IgD-negative memory B cell (primary cell): ENCODE measurements at regions not wholly inside any gene's neighbourhood (a gene's known extent, or its start where the extent isn't known, plus 50 kb on each side); places are given as distances from the start of the nearest gene placed in this dataset.

Experiments used
- H3K27ac Mint-ChIP-seq, 3 donors: one replicate each; pipeline ENCODE4 v1.8.0; 2020 to 2022; ENCODE audit warnings: mild to moderate bottlenecking in 3 of 3, mixed read lengths in 3 of 3, moderate library complexity in 1 of 3
- H3K27me3 Mint-ChIP-seq: one replicate; pipeline ENCODE4 v1.8.0; 2021; ENCODE audit warnings: mixed read lengths
- H3K36me3 Mint-ChIP-seq: one replicate; pipeline ENCODE4 v1.8.0; 2020; ENCODE audit warnings: mild to moderate bottlenecking, mixed read lengths
- H3K4me1 Mint-ChIP-seq, 3 donors: one replicate each; pipeline ENCODE4 v1.8.0; 2020 to 2022; ENCODE audit warnings: mixed read lengths in 3 of 3, mild to moderate bottlenecking in 1 of 3
- H3K4me3 Mint-ChIP-seq, 4 donors: one replicate each; pipeline ENCODE4 v1.8.0; 2020 to 2022; ENCODE audit warnings: mild to moderate bottlenecking in 4 of 4, mixed read lengths in 4 of 4, moderate library complexity in 3 of 4
- H3K9me3 Mint-ChIP-seq, 3 donors: one replicate each; pipeline ENCODE4 v1.8.0; 2020 to 2021; ENCODE audit warnings: mixed read lengths in 3 of 3, mild to moderate bottlenecking in 1 of 3

GRCh38 chr2:118723394-118723793 lies 124.1 kb downstream of the EN1 start:
- Mint-ChIP-seq H3K9me3 (peaks cover 0 to 15% (median 2%) of the 10 kb centered on the region in 3 donors), H3K4me1 (no peaks in the 10 kb centered on the region), H3K27ac (peak overlapping the region in 1 of 3 donors; percentile 49), H3K27me3 (peaks cover 3% of the 10 kb centered on the region), H3K4me3 (no peak overlapping the region), H3K36me3 (peaks cover 2% of the 10 kb centered on the region)

- Mint-ChIP-seq H3K27ac (peak overlapping the region in 1 of 3 donors; percentile 49), H3K9me3 (peaks cover under 1 to 15% (median 2%) of the 10 kb centered on the region in 3 donors), H3K4me1 (no peaks in the 10 kb centered on the region), H3K27me3 (peaks cover 3% of the 10 kb centered on the region), H3K4me3 (no peak overlapping the region), H3K36me3 (peaks cover 2% of the 10 kb centered on the region)
These were observed 124.5 kb downstream of the EN1 start for GRCh38 chr2:118722976-118723375.

GRCh38 chr2:118721817-118722551 lies 125.5 kb downstream of the EN1 start:
- Mint-ChIP-seq H3K36me3 (no peaks in the 10 kb centered on the region), H3K9me3 (peaks cover 2 to 6% (median 2%) of the 10 kb centered on the region in 3 donors), H3K27me3 (peaks cover 4% of the 10 kb centered on the region), H3K27ac (no peak overlapping the region), H3K4me1 (no peaks in the 10 kb centered on the region), H3K4me3 (no peak overlapping the region)

- no peaks in the 10 kb centered on the region for H3K4me1 Mint-ChIP-seq
- H3K27me3 Mint-ChIP-seq = peaks cover 4% of the 10 kb centered on the region
- no peaks in the 10 kb centered on the region for H3K36me3 Mint-ChIP-seq
- peaks cover 0 to 2% (median 2%) of the 10 kb centered on the region in 3 donors for H3K9me3 Mint-ChIP-seq
- H3K27ac Mint-ChIP-seq = no peak overlapping the region
- H3K4me3 Mint-ChIP-seq = no peak overlapping the region
These were observed 126.6 kb downstream of the EN1 start for GRCh38 chr2:118720866-118721265.

GRCh38 chr2:118718921-118719320 lies 128.5 kb downstream of the EN1 start:
- Mint-ChIP-seq H3K9me3 (peaks cover 0 to 2% (median 0%) of the 10 kb centered on the region in 3 donors), H3K27ac (no peak overlapping the region), H3K36me3 (no peaks in the 10 kb centered on the region), H3K4me1 (no peaks in the 10 kb centered on the region), H3K4me3 (no peak overlapping the region), H3K27me3 (peaks cover 2% of the 10 kb centered on the region)

GRCh38 chr2:118716102-118716501 lies 131.3 kb downstream of the EN1 start:
- Mint-ChIP-seq H3K9me3 (peaks cover 0 to 2% (median 0%) of the 10 kb centered on the region in 3 donors), H3K4me3 (no peak overlapping the region), H3K4me1 (no peaks in the 10 kb centered on the region), H3K27me3 (peaks cover 2% of the 10 kb centered on the region), H3K36me3 (no peaks in the 10 kb centered on the region), H3K27ac (no peak overlapping the region)

- peaks cover 0 to 5% (median 0%) of the 10 kb centered on the region in 3 donors for H3K9me3 Mint-ChIP-seq
- H3K4me1 Mint-ChIP-seq = peaks cover 0 to 1% (median 0%) of the 10 kb centered on the region in 3 donors
- H3K27ac Mint-ChIP-seq = no peak overlapping the region
- H3K27me3 Mint-ChIP-seq = peaks cover 2% of the 10 kb centered on the region
- no peak overlapping the region for H3K4me3 Mint-ChIP-seq
- no peaks in the 10 kb centered on the region for H3K36me3 Mint-ChIP-seq
These were observed 133.3 kb downstream of the EN1 start for GRCh38 chr2:118714118-118714517.

- Mint-ChIP-seq H3K4me1 (peaks cover 0 to 1% (median 0%) of the 10 kb centered on the region in 3 donors), H3K9me3 (peaks cover 0 to 4% (median 0%) of the 10 kb centered on the region in 3 donors), H3K27ac (no peak overlapping the region)
These were observed 135.8 kb downstream of the EN1 start for GRCh38 chr2:118711603-118712002.

GRCh38 chr2:118710481-118710880 lies 137.0 kb downstream of the EN1 start:
- Mint-ChIP-seq H3K4me3 (no peak overlapping the region), H3K27ac (no peak overlapping the region), H3K27me3 (no peaks in the 10 kb centered on the region), H3K4me1 (peaks cover 0 to 1% (median 0%) of the 10 kb centered on the region in 3 donors), H3K9me3 (peaks cover 0 to 4% (median 0%) of the 10 kb centered on the region in 3 donors), H3K36me3 (no peaks in the 10 kb centered on the region)

More at GRCh38 chr2:118711603-118712002, 135.8 kb downstream of the EN1 start:
- Mint-ChIP-seq H3K36me3 (no peaks in the 10 kb centered on the region), H3K27me3 (no peaks in the 10 kb centered on the region), H3K4me3 (no peak overlapping the region)

- no peak overlapping the region for H3K27ac Mint-ChIP-seq
- peaks cover 0 to 1% (median 0%) of the 10 kb centered on the region in 3 donors for H3K4me1 Mint-ChIP-seq
- H3K4me3 Mint-ChIP-seq = no peak overlapping the region
- H3K27me3 Mint-ChIP-seq = no peaks in the 10 kb centered on the region
- no peaks in the 10 kb centered on the region for H3K36me3 Mint-ChIP-seq
- H3K9me3 Mint-ChIP-seq = peaks cover 0 to 4% (median 0%) of the 10 kb centered on the region in 3 donors
These were observed 137.7 kb downstream of the EN1 start for GRCh38 chr2:118709786-118710185.

GRCh38 chr2:118706844-118707243 lies 140.6 kb downstream of the EN1 start:
- H3K36me3 Mint-ChIP-seq = no peaks in the 10 kb centered on the region
- H3K4me1 Mint-ChIP-seq = peaks cover 0 to 1% (median 0%) of the 10 kb centered on the region in 3 donors
- no peak overlapping the region for H3K4me3 Mint-ChIP-seq
- peaks cover 0 to 4% (median 2%) of the 10 kb centered on the region in 3 donors for H3K9me3 Mint-ChIP-seq
- H3K27ac Mint-ChIP-seq = no peak overlapping the region
- no peaks in the 10 kb centered on the region for H3K27me3 Mint-ChIP-seq

GRCh38 chr2:118706371-118706770 lies 141.1 kb downstream of the EN1 start:
- no peak overlapping the region for H3K27ac Mint-ChIP-seq
- no peaks in the 10 kb centered on the region for H3K27me3 Mint-ChIP-seq
- H3K36me3 Mint-ChIP-seq = no peaks in the 10 kb centered on the region
- peaks cover 0 to 4% (median 2%) of the 10 kb centered on the region in 3 donors for H3K9me3 Mint-ChIP-seq
- H3K4me1 Mint-ChIP-seq = peaks cover 0 to 1% (median 0%) of the 10 kb centered on the region in 3 donors
- no peak overlapping the region for H3K4me3 Mint-ChIP-seq

- Mint-ChIP-seq H3K27me3 (no peaks in the 10 kb centered on the region), H3K9me3 (peaks cover 0 to 2% (median 2%) of the 10 kb centered on the region in 3 donors), H3K36me3 (no peaks in the 10 kb centered on the region), H3K27ac (no peak overlapping the region), H3K4me1 (peaks cover 0 to under 1% (median 0%) of the 10 kb centered on the region in 3 donors), H3K4me3 (no peak overlapping the region)
These were observed 142.4 kb downstream of the EN1 start for GRCh38 chr2:118705032-118705431.

- Mint-ChIP-seq H3K4me1 (no peaks in the 10 kb centered on the region), H3K9me3 (peaks cover 0 to 3% (median 2%) of the 10 kb centered on the region in 3 donors), H3K27ac (no peak overlapping the region), H3K27me3 (no peaks in the 10 kb centered on the region), H3K36me3 (no peaks in the 10 kb centered on the region), H3K4me3 (no peak overlapping the region)
These were observed 147.8 kb downstream of the EN1 start for GRCh38 chr2:118699447-118700175.

- Mint-ChIP-seq H3K9me3 (peaks cover 0 to 3% (median 0%) of the 10 kb centered on the region in 3 donors), H3K4me3 (no peak overlapping the region), H3K36me3 (no peaks in the 10 kb centered on the region), H3K4me1 (no peaks in the 10 kb centered on the region), H3K27ac (no peak overlapping the region), H3K27me3 (no peaks in the 10 kb centered on the region)
These were observed 148.9 kb downstream of the EN1 start for GRCh38 chr2:118698564-118698963.
